ENCODE measurements at regions not wholly inside any gene's neighbourhood (a gene's known extent, or its start where the extent isn't known, plus 50 kb on each side); places are given as distances from the start of the nearest gene placed in this dataset.
"Not testable (repeated sequence)": the region's sequence is repeated elsewhere in the genome, so short reads cannot be mapped to it uniquely, and the experiment has no call there.

- Mint-ChIP-seq H3K36me3 (ENCODE audit: insufficient read depth in 1 of 3, low read depth in 3 of 3) (peaks cover 10 to 26% (median 15%) of the 10 kb centered on the region in 3 experiments), H3K27ac (peak overlapping the region in 1 of 3 experiments; percentile 52; a peak in 1 of 7 replicates), H3K9me3 (peaks cover 26 to 30% of the 10 kb centered on the region in 2 experiments), H3K27me3 (ENCODE audit: low read depth) (0 out of 2 replicates have a peak, but pooled peaks cover 2% of the 10 kb centered on the region), H3K4me1 (no peaks in the 10 kb centered on the region), H3K4me3 (no peak overlapping the region)
- Histone ChIP-seq H3K9me3 (ENCODE audit: control insufficient read depth, low read depth, low read length) (no peaks in the 10 kb centered on the region), H3K27me3 (ENCODE audit: insufficient read depth, low read length) (no peaks in the 10 kb centered on the region), H3K27ac (ENCODE audit: insufficient read length, low read depth, low read length) (no peak overlapping the region), H3K4ac (ENCODE audit: low read depth, low read length) (no peak overlapping the region), H3K79me2 (ENCODE audit: insufficient read depth, low read length) (no peaks in the 10 kb centered on the region), H2BK15ac (ENCODE audit: low read depth, low read length) (no peak overlapping the region), H2BK20ac (ENCODE audit: low read depth, low read length, poor library complexity, severe bottlenecking) (no peak overlapping the region), H2BK12ac (ENCODE audit: insufficient read length, low read depth, low read length) (no peak overlapping the region), H3K18ac (ENCODE audit: insufficient read length, low read depth, low read length) (no peak overlapping the region), H3K4me1 (ENCODE audit: insufficient read depth, low read length) (no peaks in the 10 kb centered on the region), H3K23me2 (ENCODE audit: insufficient read length, low read depth, low read length, poor library complexity, severe bottlenecking) (no peaks in the 10 kb centered on the region), H2AK5ac (ENCODE audit: insufficient read length, low read length) (no peak overlapping the region), H4K5ac (ENCODE audit: insufficient read length, low read depth, low read length) (no peak overlapping the region), H2AFZ (ENCODE audit: low read length) (no peak overlapping the region), H3K23ac (ENCODE audit: insufficient read length, low read depth, low read length) (no peak overlapping the region), H3K4me2 (ENCODE audit: insufficient read depth, insufficient read length, low read length) (no peak overlapping the region), H4K20me1 (ENCODE audit: control insufficient read depth, insufficient read depth, insufficient read length) (no peaks in the 10 kb centered on the region), H2BK5ac (ENCODE audit: insufficient read length, low read length) (no peak overlapping the region), H3K79me1 (ENCODE audit: insufficient read depth, low read depth, low read length, poor library complexity, severe bottlenecking) (no peaks in the 10 kb centered on the region), H3T11ph (ENCODE audit: low read length) (no peak overlapping the region), H2BK120ac (ENCODE audit: low read depth, low read length, poor library complexity, severe bottlenecking) (no peak overlapping the region), H3K9ac (ENCODE audit: extremely low read depth, insufficient read length, low read length) (no peak overlapping the region), H4K91ac (ENCODE audit: insufficient read length, low read depth, low read length) (no peak overlapping the region), H3K14ac (ENCODE audit: insufficient read depth, low read length) (no peak overlapping the region), H3K56ac (ENCODE audit: insufficient read length, low read depth, low read length) (no peak overlapping the region), H4K8ac (replicated peaks; ENCODE audit: insufficient read length, low read depth, low read length) (no peak overlapping the region)
- no peak for TF ChIP-seq CTCF (conservative IDR thresholded peaks at IDR 0.05)
- no peak for DNase-seq
- WGBS (ENCODE audit: extremely low coverage, insufficient read length, low lambda C conversion rate), result no CpG with 5 or more reads among the region's 3 CpGs
Measured at GRCh38 chr5:114148253-114148652, 213.6 kb upstream of the KCNN2 start.

- H3K23ac ChIP-seq (ENCODE audit: insufficient read length, low read depth, low read length); H2BK20ac ChIP-seq (ENCODE audit: low read depth, low read length, poor library complexity, severe bottlenecking); H3K27ac ChIP-seq (ENCODE audit: insufficient read length, low read depth, low read length); H2BK12ac ChIP-seq (ENCODE audit: insufficient read length, low read depth, low read length); H2BK5ac ChIP-seq (ENCODE audit: insufficient read length, low read length); H3K4me2 ChIP-seq (ENCODE audit: insufficient read depth, insufficient read length, low read length); H3K4ac ChIP-seq (ENCODE audit: low read depth, low read length); H4K5ac ChIP-seq (ENCODE audit: insufficient read length, low read depth, low read length); H4K20me1 ChIP-seq (ENCODE audit: control insufficient read depth, insufficient read depth, insufficient read length); H2AFZ ChIP-seq (ENCODE audit: low read length); H2AK5ac ChIP-seq (ENCODE audit: insufficient read length, low read length); H3K14ac ChIP-seq (ENCODE audit: insufficient read depth, low read length); DNase-seq; H3K23me2 ChIP-seq (ENCODE audit: insufficient read length, low read depth, low read length, poor library complexity, severe bottlenecking); H3K79me1 ChIP-seq (ENCODE audit: insufficient read depth, low read depth, low read length, poor library complexity, severe bottlenecking); H3K4me3 Mint-ChIP-seq; H3K9me3 ChIP-seq (ENCODE audit: control insufficient read depth, low read depth, low read length); H3K27ac Mint-ChIP-seq; H4K8ac ChIP-seq (replicated peaks; ENCODE audit: insufficient read length, low read depth, low read length); H3K27me3 ChIP-seq (ENCODE audit: insufficient read depth, low read length); H3K18ac ChIP-seq (ENCODE audit: insufficient read length, low read depth, low read length); H3K27me3 Mint-ChIP-seq (ENCODE audit: low read depth); H4K91ac ChIP-seq (ENCODE audit: insufficient read length, low read depth, low read length); H3K79me2 ChIP-seq (ENCODE audit: insufficient read depth, low read length); H2BK15ac ChIP-seq (ENCODE audit: low read depth, low read length); H3K4me1 ChIP-seq (ENCODE audit: insufficient read depth, low read length); H3T11ph ChIP-seq (ENCODE audit: low read length); H2BK120ac ChIP-seq (ENCODE audit: low read depth, low read length, poor library complexity, severe bottlenecking); H3K56ac ChIP-seq (ENCODE audit: insufficient read length, low read depth, low read length); H3K9ac ChIP-seq (ENCODE audit: extremely low read depth, insufficient read length, low read length); H3K4me1 Mint-ChIP-seq: not testable (repeated sequence)
- no CpG with 5 or more reads among the region's 3 CpGs for WGBS (ENCODE audit: extremely low coverage, insufficient read length, low lambda C conversion rate)
- peaks cover 26 to 30% of the 10 kb centered on the region in 2 experiments for H3K9me3 Mint-ChIP-seq
- peaks cover 10 to 26% (median 15%) of the 10 kb centered on the region in 3 experiments for H3K36me3 Mint-ChIP-seq (ENCODE audit: insufficient read depth in 1 of 3, low read depth in 3 of 3)
Measured at GRCh38 chr5:114148728-114149127, 213.1 kb upstream of the KCNN2 start.
